Left hindlimb (tissue), 1 donor: ENCODE measurements at regions not wholly inside any gene's neighbourhood (a gene's known extent, or its start where the extent isn't known, plus 50 kb on each side); places are given as distances from the start of the nearest gene placed in this dataset.

Source experiments
- DNase-seq: peaks from one replicate; pipeline ENCODE4 v3.0.0-alpha.2; 2018

DNA sequence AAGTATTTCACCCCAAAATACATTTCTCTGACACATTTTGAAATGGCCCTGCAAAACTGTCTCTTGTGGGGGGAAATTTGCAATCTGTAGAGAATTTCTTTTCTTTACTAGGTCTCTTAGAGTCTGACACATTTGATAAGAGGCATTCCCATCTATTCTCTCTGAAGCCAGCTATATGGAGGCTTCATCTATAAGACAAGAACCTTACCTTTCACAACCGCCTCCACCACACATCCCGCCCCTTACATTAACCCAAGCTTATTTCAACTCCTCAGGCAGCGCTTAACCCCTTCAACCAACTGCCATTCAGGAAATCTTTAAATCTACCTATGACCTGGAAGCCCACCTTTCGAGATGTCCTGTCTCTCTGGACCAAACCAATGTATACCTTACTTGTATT is 829.5 kb downstream of the TLE4 start:
- no peak for DNase-seq

DNA sequence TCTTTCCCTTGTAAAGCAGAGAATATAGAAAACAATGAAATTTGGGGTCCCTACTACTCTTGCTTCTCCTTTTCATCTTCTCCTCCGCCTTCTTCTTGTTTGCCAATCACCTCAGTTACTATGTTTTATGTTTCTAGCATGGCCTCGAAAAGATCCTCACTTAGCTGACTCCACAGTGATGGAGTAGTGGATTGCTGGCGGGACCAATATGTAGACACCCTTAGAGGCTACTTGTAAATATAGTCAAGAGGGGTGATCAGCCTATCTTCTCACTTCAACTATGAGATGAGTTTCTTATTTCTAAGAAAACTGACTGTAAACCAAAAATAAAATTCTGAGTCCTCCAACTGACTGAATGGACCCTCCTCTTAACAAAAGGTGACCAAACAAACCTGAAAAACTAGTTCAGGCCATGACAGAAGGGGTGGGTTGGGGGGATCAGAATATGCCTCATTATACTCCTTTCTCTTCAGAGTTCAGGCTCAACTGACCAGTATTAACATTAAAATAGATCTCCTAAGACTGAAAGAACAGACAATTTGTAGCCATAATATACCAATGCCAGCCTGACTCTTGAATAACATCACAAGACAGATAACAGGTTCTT is 829.0 kb downstream of the TLE4 start:
- no peak for DNase-seq

DNA sequence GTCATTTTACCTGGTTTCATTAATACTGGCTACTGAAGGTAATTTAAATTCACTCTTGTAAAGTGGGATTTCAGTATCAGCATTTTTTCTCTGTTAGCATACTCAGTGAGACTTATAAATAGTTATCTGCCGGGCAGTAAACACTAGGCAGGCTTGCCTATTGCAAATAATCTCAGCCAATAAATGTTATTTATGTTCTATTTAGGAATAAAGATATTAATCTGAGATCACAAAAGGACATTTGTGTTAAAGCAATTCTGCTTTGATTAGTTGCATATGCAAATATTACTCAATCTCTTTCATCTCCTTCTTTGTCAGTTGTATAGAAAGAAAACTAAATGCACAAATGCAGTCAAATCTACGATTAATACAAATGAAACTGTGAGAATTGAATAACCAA is 827.8 kb downstream of the TLE4 start:
- no peak for DNase-seq

DNA sequence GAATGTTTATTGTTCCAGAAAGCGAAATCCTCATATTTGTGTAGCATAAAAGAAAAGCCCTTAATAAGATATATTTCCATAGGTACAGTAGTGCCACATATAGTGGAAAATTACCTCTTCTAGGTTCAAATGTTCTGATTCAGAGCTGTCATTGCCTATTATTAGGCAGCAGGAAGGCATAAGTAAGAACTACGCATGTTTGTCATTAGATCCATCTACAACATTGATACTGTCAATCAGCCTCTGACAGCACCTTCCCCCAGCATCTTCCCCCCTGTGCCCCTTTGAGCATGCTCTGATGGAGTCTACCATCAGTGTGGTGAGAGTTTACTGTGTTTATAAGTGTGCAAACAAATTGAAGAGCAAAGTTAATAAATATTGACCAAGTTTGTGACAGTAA is 816.1 kb downstream of the TLE4 start:
- no peak for DNase-seq

DNA sequence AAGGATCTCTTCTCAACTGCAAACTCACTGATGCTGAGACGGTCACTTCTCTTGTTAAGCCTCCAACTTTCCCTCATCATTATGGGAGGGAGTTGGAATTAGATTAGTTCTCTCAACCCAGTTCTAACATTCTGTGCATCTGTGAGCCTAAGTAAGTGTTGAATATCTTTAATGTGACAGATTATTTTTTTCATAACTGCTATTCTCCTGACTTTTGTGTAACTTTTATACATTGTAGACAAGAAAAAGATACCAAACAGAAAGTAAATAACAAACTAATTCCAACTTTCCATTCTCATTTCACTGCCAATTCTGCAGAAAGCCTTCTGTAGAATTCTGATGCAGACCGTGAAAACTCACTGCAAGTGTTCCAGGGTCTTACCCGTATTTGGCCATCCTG is 813.5 kb downstream of the TLE4 start:
- DNase-seq = no peak

DNA sequence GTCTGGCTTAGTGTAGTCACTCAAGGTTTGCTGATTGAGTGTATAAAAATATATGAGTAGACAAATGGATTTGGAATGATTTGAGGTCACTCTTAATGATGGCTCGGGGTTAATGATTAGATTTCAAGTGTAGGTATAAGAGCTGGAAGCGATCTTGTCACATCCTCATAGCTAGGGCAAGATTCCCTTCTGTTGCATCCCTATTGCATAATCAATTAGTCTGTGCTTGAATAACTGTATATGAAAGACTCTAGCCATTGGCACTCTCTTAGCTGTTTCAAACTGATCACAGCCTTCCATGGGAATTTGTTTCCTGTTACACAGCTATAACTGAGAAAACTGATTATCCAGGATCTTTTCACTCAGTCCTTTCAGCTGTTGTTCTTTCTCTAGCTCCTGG is 811.6 kb downstream of the TLE4 start:
- no peak for DNase-seq

DNA sequence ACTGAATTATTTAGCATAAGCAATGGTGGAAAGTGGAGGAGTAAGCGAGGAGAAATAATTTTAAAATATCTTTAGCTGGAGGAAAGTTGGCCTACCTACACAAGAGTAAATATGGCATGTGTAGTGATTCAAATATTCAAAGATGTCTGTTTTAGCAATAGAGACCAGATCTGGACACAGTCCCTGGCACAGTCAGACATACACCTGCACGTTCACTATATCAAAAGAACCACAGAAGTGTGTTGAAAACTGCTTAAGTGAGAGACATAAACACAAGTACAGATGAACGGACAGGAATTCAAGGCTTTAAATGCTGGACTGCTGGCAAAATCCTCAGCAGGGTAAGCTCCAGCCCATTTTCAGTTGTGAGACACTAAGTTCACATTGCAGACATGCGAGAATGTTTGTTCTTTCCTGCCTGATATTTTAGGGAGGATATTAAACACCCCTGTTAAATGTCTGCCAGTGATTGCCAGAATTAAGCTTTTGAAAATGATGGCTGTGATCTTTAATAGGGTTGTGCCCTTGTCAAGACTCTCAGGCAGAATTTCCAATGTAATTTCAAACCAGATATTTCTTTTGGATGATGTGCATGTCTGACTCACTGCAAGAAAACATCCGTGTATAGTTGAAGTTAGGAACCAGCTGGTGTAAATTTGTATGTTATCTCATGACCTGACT is 810.6 kb downstream of the TLE4 start:
- peak; percentile 49 for DNase-seq

DNA sequence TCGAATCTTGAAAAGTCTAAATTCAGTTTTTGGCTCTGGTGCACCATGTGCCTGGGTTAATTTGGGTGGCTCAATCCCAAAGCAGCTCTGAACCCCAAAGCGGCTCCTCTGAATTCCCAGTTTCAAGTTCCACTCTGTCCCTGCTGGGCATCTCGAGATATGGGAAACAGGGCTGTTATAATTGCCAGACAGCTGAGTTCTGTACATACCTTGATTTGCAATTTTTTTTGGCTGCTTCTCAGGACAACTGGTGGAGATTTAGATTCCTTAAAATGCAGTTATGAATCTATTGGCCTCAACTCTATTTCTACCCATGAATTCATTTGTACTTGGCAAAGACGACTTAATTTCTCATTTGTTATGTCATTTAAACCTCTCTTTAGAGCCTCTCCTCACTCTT is 808.5 kb downstream of the TLE4 start:
- no peak for DNase-seq

DNA sequence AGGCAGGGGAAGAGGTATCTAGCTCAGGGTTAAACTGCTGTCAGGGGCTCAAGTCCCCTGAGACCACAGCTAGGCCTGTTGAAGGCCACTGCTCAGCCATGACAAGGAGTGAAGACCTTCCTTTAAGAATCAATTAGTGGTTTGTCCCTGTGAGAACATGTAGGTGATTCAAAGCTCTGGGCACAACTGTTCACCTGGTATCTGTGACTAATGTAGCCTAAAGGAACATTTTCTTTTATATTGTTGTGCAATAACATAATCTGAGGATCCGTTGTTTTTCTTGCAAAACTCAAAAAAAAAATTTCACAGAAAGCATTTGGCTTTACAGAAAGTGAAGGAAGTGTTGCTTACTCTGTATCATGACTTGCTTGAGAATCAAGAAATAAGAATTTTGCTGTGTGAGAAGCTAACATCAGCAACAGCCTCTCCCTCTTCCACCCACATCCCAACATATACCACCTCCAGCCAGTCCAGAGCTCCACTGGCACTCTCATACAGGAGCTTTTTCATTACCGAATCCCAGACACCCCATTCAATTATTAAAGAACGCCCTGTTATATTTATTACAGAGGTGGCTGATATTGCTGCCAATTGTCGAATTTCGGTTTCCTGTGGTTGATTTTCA is 807.0 kb downstream of the TLE4 start:
- no peak for DNase-seq

DNA sequence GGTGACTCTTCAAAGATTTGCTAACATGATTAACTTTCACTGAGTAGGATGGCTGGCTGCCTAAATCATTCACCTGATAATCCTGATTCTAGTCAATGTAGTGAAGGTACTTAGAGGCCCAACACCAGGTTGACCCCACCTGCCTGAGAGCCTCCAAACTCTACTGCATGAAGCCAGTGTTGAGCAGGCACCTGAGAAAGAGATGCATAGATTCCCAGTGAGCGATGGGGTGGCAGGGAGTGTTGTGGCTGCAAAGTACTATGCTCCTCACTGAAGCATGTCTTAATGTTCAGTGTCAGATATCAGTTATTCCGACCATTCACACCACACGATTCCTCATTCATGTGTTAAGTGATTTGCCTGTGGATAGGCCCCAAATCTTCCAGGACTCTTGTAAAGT is 804.4 kb downstream of the TLE4 start:
- no peak for DNase-seq

DNA sequence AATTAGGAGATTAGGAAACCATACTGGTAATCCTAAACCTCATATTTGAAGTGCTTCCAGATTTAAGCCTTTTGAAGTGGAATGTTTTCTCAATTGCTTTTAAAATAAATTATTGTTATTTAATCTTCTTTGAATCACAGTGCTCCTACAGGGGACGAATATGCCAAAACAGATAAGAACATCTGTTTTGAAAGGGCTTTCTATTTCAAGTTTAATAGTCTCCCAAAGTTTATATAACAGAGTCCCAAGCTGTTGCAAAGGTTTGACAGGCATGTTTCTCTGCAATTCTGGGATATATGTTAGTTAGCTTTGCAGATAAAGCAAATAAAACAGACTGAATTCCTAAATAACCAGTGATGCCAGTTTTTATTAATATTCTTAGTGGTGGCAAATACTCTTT is 803.7 kb downstream of the TLE4 start:
- no peak for DNase-seq

DNA sequence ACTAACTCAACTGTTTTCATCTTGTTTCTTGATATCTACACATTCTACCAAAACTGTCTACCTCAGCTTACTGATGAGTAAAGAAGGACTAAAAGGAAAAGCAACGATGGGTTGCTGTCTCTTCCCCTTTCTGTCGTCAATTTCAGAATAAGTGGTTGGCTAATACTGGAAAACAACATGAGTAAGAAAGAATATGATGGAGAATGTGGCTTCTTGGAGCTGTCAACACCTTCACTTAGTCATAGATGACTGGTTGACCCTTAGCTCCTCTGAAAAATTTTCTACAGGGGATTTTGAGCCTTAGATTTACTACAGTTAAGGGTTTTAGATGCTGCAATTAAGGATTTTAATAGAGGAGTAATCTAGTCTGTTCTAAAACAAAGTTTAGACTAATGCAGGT is 797.9 kb downstream of the TLE4 start:
- DNase-seq = no peak

DNA sequence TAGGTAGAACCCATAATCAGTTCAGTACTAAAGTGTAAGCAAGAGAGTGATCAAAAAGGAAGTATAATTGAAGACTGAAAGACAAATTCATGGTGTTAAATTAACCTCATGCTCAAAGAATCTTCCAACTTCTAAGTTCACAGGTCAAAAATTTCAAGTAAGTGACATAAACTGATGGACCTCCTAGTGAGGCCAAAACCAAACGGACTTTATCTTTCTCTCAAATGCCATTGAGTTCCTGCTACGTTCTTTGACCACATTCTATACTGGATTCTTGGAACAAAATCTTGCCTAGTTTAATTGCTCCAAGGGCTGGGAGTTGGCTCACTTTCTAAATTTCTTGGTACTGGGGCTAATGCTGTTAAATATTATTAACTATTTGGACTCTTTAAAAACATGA is 794.9 kb downstream of the TLE4 start:
- DNase-seq = no peak

DNA sequence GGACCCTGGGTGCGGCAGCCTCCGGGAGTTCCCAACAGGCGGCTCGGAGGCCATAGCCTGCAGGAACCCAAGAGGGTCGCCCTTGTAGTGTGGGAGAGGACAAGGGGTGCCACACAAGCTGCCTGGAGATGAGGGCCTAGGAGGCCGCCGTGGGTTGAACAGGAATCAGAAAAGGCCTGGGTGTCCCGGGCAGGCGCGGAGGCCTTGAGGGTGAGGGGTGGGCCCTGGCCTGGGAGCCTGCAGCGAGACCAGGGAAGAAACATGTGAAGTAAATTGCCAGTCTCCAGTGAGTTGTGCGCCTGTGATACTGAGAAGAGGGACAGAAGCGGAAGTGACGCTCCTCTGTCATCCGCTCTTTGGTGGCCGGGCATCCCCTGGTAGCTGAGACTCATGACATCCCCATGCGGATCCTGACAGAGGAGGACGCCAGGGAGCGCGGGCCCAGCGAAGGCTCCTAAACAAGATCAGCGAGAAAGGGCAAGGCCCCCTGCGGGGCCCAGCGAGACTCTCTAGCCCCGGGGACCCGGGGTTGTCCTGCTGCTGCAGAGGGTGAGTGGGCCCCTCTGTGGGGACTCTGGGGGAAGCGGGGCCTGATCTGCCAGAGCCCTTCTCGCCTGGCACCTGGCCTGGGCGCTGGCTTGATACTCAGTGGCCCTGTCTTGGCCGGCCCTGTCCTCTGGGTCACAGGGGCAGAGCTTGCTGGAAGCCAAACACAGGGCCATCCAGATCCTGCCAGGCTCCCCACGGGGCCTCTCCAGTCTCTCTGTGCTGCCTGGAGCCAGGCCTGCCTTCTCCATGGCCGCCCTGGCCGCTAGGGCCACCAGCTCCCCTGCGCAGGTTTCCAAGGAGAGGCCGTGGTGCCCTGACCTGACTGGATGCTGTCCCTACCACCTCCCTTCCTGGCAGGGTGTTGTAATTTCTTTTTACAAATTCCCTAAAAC is 788.4 kb downstream of the TLE4 start:
- no peak for DNase-seq

DNA sequence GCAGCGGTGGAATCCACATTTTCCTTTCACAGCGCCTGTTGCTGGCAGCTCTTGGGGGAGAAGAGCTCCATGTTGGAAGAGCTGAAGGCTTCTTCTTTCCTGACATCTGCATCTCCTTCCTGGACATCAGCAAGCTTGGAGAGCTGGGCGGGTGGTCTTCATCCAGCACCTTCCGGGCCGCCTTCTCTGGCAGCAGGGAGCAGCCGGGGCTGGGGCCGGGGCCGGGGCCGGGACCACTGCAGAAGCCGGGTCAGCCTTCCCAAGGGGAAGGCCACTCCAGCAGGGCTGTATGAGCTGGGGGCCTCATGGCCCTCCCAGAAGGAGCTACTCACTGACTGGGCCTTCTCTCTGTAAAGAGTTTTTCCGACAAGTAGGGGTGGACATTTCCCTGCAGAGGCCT is 787.5 kb downstream of the TLE4 start:
- no peak for DNase-seq

DNA sequence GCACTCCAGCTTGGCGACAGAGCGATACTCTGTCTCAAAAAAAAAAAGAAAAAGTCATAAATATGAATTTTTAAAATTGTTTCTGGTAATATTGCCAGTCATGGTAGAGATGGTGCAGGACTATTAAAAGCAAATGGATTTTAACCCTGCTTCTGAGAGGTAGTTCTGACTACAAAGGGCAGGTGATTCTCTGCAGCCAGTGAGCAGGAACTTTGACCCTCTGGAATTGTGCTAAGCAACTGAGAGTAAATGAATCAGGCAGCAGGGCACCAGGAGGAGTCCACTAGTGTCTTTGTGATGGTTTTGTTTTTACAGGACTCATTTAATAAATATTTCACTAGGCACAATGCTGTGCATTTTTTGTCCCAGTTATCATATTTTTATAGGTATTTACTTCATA is 781.2 kb downstream of the TLE4 start:
- DNase-seq = no peak

DNA sequence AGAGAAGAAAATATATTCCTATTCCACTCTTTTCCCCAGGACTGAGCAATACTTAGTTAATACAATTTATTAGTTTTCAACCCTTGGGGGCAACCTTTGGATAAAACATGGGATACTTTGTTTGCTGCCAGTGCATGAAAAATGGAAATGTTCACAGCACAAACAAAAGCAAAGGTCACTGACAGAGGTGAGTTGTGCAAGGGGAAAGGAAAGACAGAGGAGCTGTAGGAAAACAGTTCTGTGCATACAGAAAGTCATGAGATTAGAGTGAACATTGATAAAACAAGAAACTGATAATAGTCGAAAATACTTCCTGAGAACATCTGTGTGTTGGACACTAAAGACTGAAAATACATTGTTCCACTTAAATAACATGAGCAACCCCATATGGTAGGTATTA is 779.8 kb downstream of the TLE4 start:
- DNase-seq = no peak

DNA sequence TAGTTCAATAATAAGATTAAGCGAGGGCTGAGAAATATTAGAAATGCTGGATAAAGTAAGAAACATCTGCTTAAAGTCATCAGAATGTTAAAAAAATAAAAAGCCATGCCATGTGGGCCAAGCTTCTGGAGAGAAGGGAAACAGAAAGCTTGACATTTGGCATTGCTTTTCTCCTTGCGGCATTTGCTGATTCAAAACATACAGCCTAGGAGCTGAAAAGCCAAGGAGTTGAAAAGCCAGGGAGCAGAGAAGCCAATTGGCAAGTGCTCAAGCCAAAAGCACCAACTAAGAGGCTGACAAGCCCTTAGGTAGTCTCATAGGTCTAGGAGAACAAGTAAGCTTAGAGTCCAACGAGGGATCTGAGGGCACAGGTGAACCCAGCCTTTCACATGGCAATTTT is 754.3 kb downstream of the TLE4 start:
- DNase-seq = peak; percentile 27

DNA sequence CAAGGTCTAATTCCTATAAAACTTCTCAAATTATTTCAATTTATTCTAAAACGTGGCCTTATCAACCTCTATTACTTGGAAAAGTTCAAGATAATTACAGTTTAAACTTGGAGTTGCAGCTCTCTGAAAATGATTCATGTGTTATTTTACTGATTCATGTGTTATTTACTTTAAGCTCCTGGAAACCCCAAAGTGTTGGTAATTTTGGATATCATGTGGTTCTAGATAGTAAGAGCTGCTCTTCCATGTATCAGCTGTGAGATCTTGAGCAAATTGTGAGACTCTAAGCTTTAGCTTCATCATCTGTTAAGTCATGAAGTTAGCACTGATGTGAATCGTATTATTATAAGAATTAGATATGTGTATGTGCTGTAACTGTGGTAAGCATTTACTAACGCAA is 749.2 kb downstream of the TLE4 start:
- DNase-seq = no peak

DNA sequence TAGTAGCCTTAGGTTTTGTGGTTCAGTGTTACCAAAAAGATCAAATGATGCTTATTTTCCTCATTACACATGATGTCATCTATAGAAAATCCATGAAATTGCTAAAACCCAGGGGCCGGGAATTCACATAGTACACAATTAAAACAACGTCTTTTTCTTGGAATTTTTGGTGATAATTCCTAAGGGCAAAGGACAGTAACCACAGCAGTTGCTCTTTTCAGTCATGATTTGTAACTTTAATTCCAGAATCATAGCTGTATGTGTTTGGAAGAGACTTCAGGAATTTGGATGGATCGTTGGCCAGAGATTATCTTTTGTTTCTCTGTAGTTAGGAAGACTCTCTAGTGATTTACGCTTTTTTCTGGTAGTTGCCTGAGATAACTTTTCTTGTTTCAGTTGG is 748.7 kb downstream of the TLE4 start:
- DNase-seq = no peak

DNA sequence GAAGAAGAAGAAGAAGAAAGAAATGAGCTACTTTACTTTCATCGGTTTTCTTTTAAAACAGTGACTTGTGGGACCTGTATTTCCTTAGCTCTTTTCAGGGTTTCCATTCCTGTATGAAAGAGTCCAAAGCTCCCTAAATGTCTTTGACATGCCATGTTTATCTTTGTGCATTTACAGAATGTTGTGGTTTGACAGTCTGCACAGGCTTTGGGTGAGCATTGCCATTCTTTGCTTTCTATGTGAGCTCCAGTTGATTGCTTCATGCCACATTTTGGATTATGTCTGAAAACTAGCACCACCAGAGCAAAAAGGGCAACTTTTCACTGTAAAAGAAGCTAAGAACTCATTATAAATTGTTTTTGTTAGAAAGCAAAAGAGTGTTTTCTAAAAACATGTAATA is 733.4 kb downstream of the TLE4 start:
- no peak for DNase-seq

DNA sequence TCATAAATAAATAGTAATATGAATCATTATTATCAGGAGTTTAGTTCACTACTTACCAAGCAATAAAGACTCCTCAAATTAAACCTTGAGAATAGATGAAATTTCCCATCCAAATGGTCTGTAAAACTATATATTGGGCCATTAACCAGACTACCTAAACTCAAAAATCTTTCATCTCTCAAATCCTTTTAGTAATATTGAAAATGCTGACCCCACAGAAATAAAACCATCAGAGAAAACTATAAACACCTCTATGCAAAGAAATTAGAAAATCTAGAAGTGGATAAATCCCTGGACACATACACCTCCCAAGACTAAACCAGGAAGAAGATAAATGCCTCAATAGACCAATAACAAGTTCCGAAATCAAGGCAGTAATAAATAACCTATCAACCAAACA is 723.2 kb downstream of the TLE4 start:
- DNase-seq = no peak

DNA sequence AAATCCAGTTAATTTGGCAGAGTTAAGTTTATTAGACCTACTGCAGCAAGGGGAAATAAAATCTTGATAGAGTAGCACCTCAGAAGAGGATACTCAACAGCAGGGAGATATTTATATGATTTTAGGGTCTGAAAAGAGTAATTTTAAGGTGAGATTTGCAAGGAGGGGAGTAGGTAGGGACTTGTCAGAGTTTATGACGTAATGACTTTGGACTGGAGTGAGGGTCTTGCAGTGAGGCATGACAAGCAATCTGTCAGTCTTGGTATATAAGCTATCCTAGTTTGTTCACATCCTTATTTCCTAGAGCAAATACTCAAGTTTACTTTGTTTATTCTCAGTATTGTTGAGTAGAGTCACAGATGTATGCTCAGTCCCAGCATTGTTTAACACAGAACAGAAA is 722.6 kb downstream of the TLE4 start:
- no peak for DNase-seq

DNA sequence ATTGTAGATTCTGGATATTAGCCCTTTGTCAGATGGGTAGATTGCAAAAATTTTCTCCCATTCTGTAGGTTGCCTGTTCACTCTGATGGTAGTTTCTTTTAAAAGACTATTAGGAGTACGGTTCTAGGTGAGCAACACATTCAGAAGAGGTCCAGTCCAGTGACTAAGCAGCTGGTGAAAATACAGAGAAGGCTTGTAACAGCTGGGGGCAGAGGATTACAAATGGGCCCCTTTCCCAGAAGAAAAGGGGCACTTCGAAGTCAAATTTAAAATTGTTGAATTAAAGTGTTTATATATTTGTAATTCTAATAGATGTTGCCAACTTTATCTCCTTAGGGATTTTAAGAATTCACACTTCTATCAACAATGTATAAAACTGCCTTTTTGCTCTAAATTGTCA is 720.5 kb downstream of the TLE4 start:
- DNase-seq = no peak
